ENCODE measurements at regions not wholly inside any gene's neighbourhood (a gene's known extent, or its start where the extent isn't known, plus 50 kb on each side); places are given as distances from the start of the nearest gene placed in this dataset.
"Not testable (repeated sequence)": the region's sequence is repeated elsewhere in the genome, so short reads cannot be mapped to it uniquely, and the experiment has no call there.

GRCh38 chr5:116705121-116705519 is 130.5 kb upstream of the SEMA6A start:
- DNase-seq (ENCODE audit: low read depth in 3 of 3, low spot score in 2 of 3) = not testable (repeated sequence)

- DNase-seq (ENCODE audit: low read depth in 3 of 3, low spot score in 2 of 3) = no peak
Observed at GRCh38 chr5:116703941-116704340, 129.3 kb upstream of the SEMA6A start.

- no peak for DNase-seq (ENCODE audit: low read depth in 3 of 3, low spot score in 2 of 3)
Observed at GRCh38 chr5:116703328-116703727, 128.7 kb upstream of the SEMA6A start.

GRCh38 chr5:116702776-116703175 is 128.2 kb upstream of the SEMA6A start:
- DNase-seq (ENCODE audit: low read depth in 3 of 3, low spot score in 2 of 3) = no peak

GRCh38 chr5:116699332-116699731 is 124.7 kb upstream of the SEMA6A start:
- DNase-seq (ENCODE audit: low read depth in 3 of 3, low spot score in 2 of 3) = no peak

- DNase-seq (ENCODE audit: low read depth in 3 of 3, low spot score in 2 of 3) = no peak
Observed at GRCh38 chr5:116696366-116696765, 121.7 kb upstream of the SEMA6A start.

- DNase-seq (ENCODE audit: low read depth in 3 of 3, low spot score in 2 of 3) = peak in 1 of 3 donors; percentile 4
Observed at GRCh38 chr5:116695681-116696080, 121.1 kb upstream of the SEMA6A start.

- no peak for DNase-seq (ENCODE audit: low read depth in 3 of 3, low spot score in 2 of 3)
Observed at GRCh38 chr5:116686438-116686837, 111.8 kb upstream of the SEMA6A start.

- DNase-seq (ENCODE audit: low read depth in 3 of 3, low spot score in 2 of 3) = no peak
Observed at GRCh38 chr5:116685931-116686330, 111.3 kb upstream of the SEMA6A start.

GRCh38 chr5:116685069-116685468 is 110.4 kb upstream of the SEMA6A start:
- no peak for DNase-seq (ENCODE audit: low read depth in 3 of 3, low spot score in 2 of 3)

GRCh38 chr5:116681334-116682013 is 106.9 kb upstream of the SEMA6A start:
- DNase-seq (ENCODE audit: low read depth in 3 of 3, low spot score in 2 of 3) = no peak

- DNase-seq (ENCODE audit: low read depth in 3 of 3, low spot score in 2 of 3) = no peak
Observed at GRCh38 chr5:116675626-116675910, 100.9 kb upstream of the SEMA6A start.

- DNase-seq (ENCODE audit: low read depth in 3 of 3, low spot score in 2 of 3) = no peak
Observed at GRCh38 chr5:116674881-116675625, 100.4 kb upstream of the SEMA6A start.

- no peak for DNase-seq (ENCODE audit: low read depth in 3 of 3, low spot score in 2 of 3)
Observed at GRCh38 chr5:116673453-116673852, 98.8 kb upstream of the SEMA6A start.

GRCh38 chr5:116672203-116672602 is 97.6 kb upstream of the SEMA6A start:
- DNase-seq (ENCODE audit: low read depth in 3 of 3, low spot score in 2 of 3) = no peak

GRCh38 chr5:116671211-116671736 is 96.7 kb upstream of the SEMA6A start:
- DNase-seq (ENCODE audit: low read depth in 3 of 3, low spot score in 2 of 3) = no peak

GRCh38 chr5:116669261-116670031 is 94.8 kb upstream of the SEMA6A start:
- DNase-seq (ENCODE audit: low read depth in 3 of 3, low spot score in 2 of 3) = no peak

GRCh38 chr5:116668390-116668789 is 93.8 kb upstream of the SEMA6A start:
- DNase-seq (ENCODE audit: low read depth in 3 of 3, low spot score in 2 of 3) = no peak

- DNase-seq (ENCODE audit: low read depth in 3 of 3, low spot score in 2 of 3) = no peak
Observed at GRCh38 chr5:116666901-116667300, 92.3 kb upstream of the SEMA6A start.

GRCh38 chr5:116664988-116665387 is 90.4 kb upstream of the SEMA6A start:
- no peak for DNase-seq (ENCODE audit: low read depth in 3 of 3, low spot score in 2 of 3)

- no peak for DNase-seq (ENCODE audit: low read depth in 3 of 3, low spot score in 2 of 3)
Observed at GRCh38 chr5:116663081-116663480, 88.5 kb upstream of the SEMA6A start.

GRCh38 chr5:116661419-116661818 is 86.8 kb upstream of the SEMA6A start:
- DNase-seq (ENCODE audit: low read depth in 3 of 3, low spot score in 2 of 3) = no peak
